H1 (cell line): ENCODE measurements at regions not wholly inside any gene's neighbourhood (a gene's known extent, or its start where the extent isn't known, plus 50 kb on each side); places are given as distances from the start of the nearest gene placed in this dataset.

Source experiments
- CTCF ChIA-PET: fragments of 300-600 bp; sonication (Branson Sonifier 250); formaldehyde crosslinking; loops from one replicate; lab custom pipeline; 2021; ENCODE audit not compliant: partially characterized antibody; lab: Charles Lee
- POLR2A ChIA-PET: fragments of 300-600 bp; sonication (Branson Sonifier 250); formaldehyde crosslinking; loops from one replicate; lab custom pipeline; 2021; ENCODE audit warnings: inconsistent platforms; ENCODE audit not compliant: partially characterized antibody; lab: Charles Lee
- DNase-seq, 2 experiments: peaks; one replicate each; pipeline versions ENCODE4 v3.0.0 to v3.0.0-alpha.2; 2010 to 2022; ENCODE audit warnings: low spot score in 2 of 2, low read depth in 1 of 2, mixed read lengths in 1 of 2
- FAIRE-seq: peaks from 2 replicates; lab custom pipeline; 2011; peaks lifted over from hg19 to GRCh38; lab: Jason Lieb, UNC
- H2AFZ ChIP-seq: 2 replicates; pipeline ENCODE4 v1.8.1; 2012; ENCODE audit warnings: low read length, inconsistent platforms
- H2AK5ac ChIP-seq: 2 replicates; pipeline ENCODE4 v1.6.1; 2013; ENCODE audit warnings: low read depth, low read length
- H2BK120ac ChIP-seq: replicated peaks from 2 replicates; pipeline ENCODE3; 2013; ENCODE audit warnings: low read depth, low read length, inconsistent platforms
- H2BK12ac ChIP-seq: 2 replicates; pipeline ENCODE4 v1.6.1; 2013; ENCODE audit warnings: low read depth, low read length
- H2BK15ac ChIP-seq: 2 replicates; pipeline ENCODE4 v1.6.1; 2013; ENCODE audit warnings: low read length
- H2BK20ac ChIP-seq: 2 replicates; pipeline ENCODE4 v1.6.1; 2013; ENCODE audit warnings: low read length
- H2BK5ac ChIP-seq: 2 replicates; pipeline ENCODE4 v1.6.1; 2013; ENCODE audit warnings: low read depth, low read length
- H3K14ac ChIP-seq: 2 replicates; pipeline ENCODE4 v1.6.1; 2013; ENCODE audit warnings: inconsistent platforms; ENCODE audit not compliant: insufficient read length
- H3K18ac ChIP-seq: 2 replicates; pipeline ENCODE4 v1.6.1; 2013; ENCODE audit warnings: low read length; ENCODE audit errors: extremely low read depth
- H3K23ac ChIP-seq: 2 replicates; pipeline ENCODE4 v1.6.1; 2013; ENCODE audit warnings: inconsistent platforms; ENCODE audit not compliant: insufficient read length
- H3K23me2 ChIP-seq: 2 replicates; pipeline ENCODE4 v1.6.1; 2013; ENCODE audit warnings: low read depth, low read length
- H3K27ac ChIP-seq: 2 replicates; pipeline ENCODE4 v1.6.1; 2011; ENCODE audit warnings: low read depth, low read length, inconsistent platforms
- H3K27me3 ChIP-seq, 4 experiments: replicated peaks in 1 of 4; 1 replicate in 1 of 4; 2 replicates in 3 of 4; pipeline versions ENCODE4 v1.6.1 to v1.8.1; 2011 to 2013; ENCODE audit warnings: low read length in 3 of 4, mild to moderate bottlenecking in 3 of 4, inconsistent platforms in 2 of 4, mixed read lengths in 2 of 4, moderate library complexity in 1 of 4; ENCODE audit not compliant: control insufficient read depth in 3 of 4, insufficient read depth in 3 of 4; ENCODE audit errors: extremely low read depth in 1 of 4
- H3K36me3 ChIP-seq, 4 experiments: 2 replicates each; pipeline versions ENCODE4 v1.6.1 to v1.8.1; 2011 to 2013; ENCODE audit warnings: mild to moderate bottlenecking in 4 of 4, low read length in 3 of 4, moderate library complexity in 2 of 4, control low read depth in 1 of 4, inconsistent platforms in 1 of 4; ENCODE audit not compliant: insufficient read depth in 4 of 4, control insufficient read depth in 2 of 4
- H3K4ac ChIP-seq: replicated peaks from 2 replicates; pipeline ENCODE3; 2013; ENCODE audit warnings: low read length, low read depth, mixed read lengths, inconsistent platforms; ENCODE audit not compliant: insufficient read length
- H3K4me1 ChIP-seq, 4 experiments: replicated peaks in 1 of 4; 1 replicate in 1 of 4; 2 replicates in 3 of 4; pipeline versions ENCODE4 v1.6.1 to v1.8.1; 2011 to 2013; ENCODE audit warnings: low read length in 3 of 4, inconsistent platforms in 2 of 4, mixed read lengths in 1 of 4; ENCODE audit not compliant: insufficient read depth in 4 of 4, control insufficient read depth in 3 of 4
- H3K4me2 ChIP-seq, 2 experiments: 2 replicates each; pipeline versions ENCODE4 v1.6.1 to v1.8.1; 2011 to 2013; ENCODE audit warnings: low read depth in 2 of 2, low read length in 2 of 2, control low read depth in 1 of 2, inconsistent platforms in 1 of 2, mild to moderate bottlenecking in 1 of 2; ENCODE audit not compliant: insufficient read depth in 1 of 2
- H3K4me3 ChIP-seq, 4 experiments: fragments of 200-600, 300-600 bp in 1 of 4; sonication (generic), shearing (Covaris generic), sonication (Bioruptor Twin) in 1 of 4; 2 replicates each; pipeline versions ENCODE4 v1.5.1 to v1.8.1; 2011 to 2016; ENCODE audit warnings: low read length in 4 of 4, low read depth in 3 of 4, control low read depth in 2 of 4, inconsistent platforms in 2 of 4, mild to moderate bottlenecking in 2 of 4, mixed read lengths in 1 of 4, moderate library complexity in 1 of 4; ENCODE audit not compliant: insufficient read depth in 2 of 4; ENCODE audit errors: extremely low read depth in 1 of 4
- H3K56ac ChIP-seq: replicated peaks from 2 replicates; pipeline ENCODE3; 2013; ENCODE audit warnings: low read depth, mild to moderate bottlenecking, mixed read lengths, low read length, inconsistent platforms; ENCODE audit not compliant: insufficient read length
- H3K79me1 ChIP-seq: 2 replicates; pipeline ENCODE4 v1.6.1; 2013; ENCODE audit warnings: low read depth, low read length, control low read depth
- H3K79me2 ChIP-seq, 2 experiments: 2 replicates each; pipeline versions ENCODE4 v1.6.1 to v1.8.1; 2012 to 2013; ENCODE audit warnings: low read length in 2 of 2, mild to moderate bottlenecking in 2 of 2, inconsistent platforms in 1 of 2; ENCODE audit not compliant: insufficient read depth in 2 of 2, control insufficient read depth in 1 of 2
- H3K9ac ChIP-seq, 4 experiments: replicated peaks in 1 of 4; 1 replicate in 1 of 4; 2 replicates in 3 of 4; pipeline versions ENCODE4 v1.6.1 to v1.8.1; 2011 to 2013; ENCODE audit warnings: low read depth in 3 of 4, low read length in 3 of 4, control low read depth in 2 of 4, mild to moderate bottlenecking in 2 of 4, moderate library complexity in 2 of 4, inconsistent platforms in 1 of 4; ENCODE audit errors: extremely low read depth in 1 of 4
- H3K9me3 ChIP-seq, 2 experiments: 2 replicates each; pipeline versions ENCODE4 v1.6.1 to v1.8.1; 2012 to 2013; ENCODE audit warnings: mild to moderate bottlenecking in 2 of 2, moderate library complexity in 2 of 2, control low read depth in 1 of 2, inconsistent platforms in 1 of 2, low read depth in 1 of 2, low read length in 1 of 2, mixed read lengths in 1 of 2; ENCODE audit not compliant: insufficient read depth in 2 of 2
- H4K20me1 ChIP-seq, 2 experiments: replicated peaks in 1 of 2; 2 replicates each; pipeline versions ENCODE3 to v1.8.1; 2011 to 2013; ENCODE audit warnings: inconsistent platforms in 2 of 2, low read length in 2 of 2, mild to moderate bottlenecking in 1 of 2; ENCODE audit not compliant: insufficient read depth in 2 of 2, control insufficient read depth in 1 of 2
- H4K5ac ChIP-seq: 2 replicates; pipeline ENCODE4 v1.6.1; 2013; ENCODE audit warnings: low read length, low read depth, mixed read lengths, inconsistent platforms; ENCODE audit not compliant: insufficient read length
- H4K8ac ChIP-seq: 2 replicates; pipeline ENCODE4 v1.8.0; 2013; ENCODE audit warnings: mild to moderate bottlenecking, moderate library complexity, low read length, inconsistent platforms; ENCODE audit not compliant: insufficient read depth; ENCODE audit errors: extremely low read depth
- H4K91ac ChIP-seq: replicated peaks from 2 replicates; pipeline ENCODE3; 2013; ENCODE audit warnings: low read length, mixed read lengths, inconsistent platforms; ENCODE audit not compliant: insufficient read length
- GABPA ChIP-seq: IDR thresholded peaks from 2 replicates; pipeline ENCODE4 v1.6.1; 2011; ENCODE audit warnings: mild to moderate bottlenecking, low read length, moderate library complexity, borderline replicate concordance; ENCODE audit not compliant: insufficient read depth
- KDM5A ChIP-seq: fragments of 200-600 bp; IDR thresholded peaks from 2 replicates; pipeline ENCODE4 v1.7.1; 2012; ENCODE audit warnings: mild to moderate bottlenecking, low read length, inconsistent platforms, mixed read lengths
- POLR2A ChIP-seq, 2 experiments: IDR thresholded peaks; 1 replicate in 1 of 2; 2 replicates in 1 of 2; pipeline ENCODE4 v1.6.1; 2011; ENCODE audit warnings: low read depth in 2 of 2, low read length in 2 of 2, mild to moderate bottlenecking in 2 of 2; ENCODE audit errors: control extremely low read depth in 1 of 2
- TAF7 ChIP-seq: optimal IDR thresholded peaks from 2 replicates; pipeline ENCODE3; 2011; ENCODE audit warnings: low read depth, mild to moderate bottlenecking, inconsistent platforms, low read length, moderate library complexity, borderline replicate concordance
- ZNF274 ChIP-seq: IDR thresholded peaks from 2 replicates; pipeline ENCODE4 v1.7.0; 2012; ENCODE audit warnings: low read length, borderline replicate concordance; ENCODE audit errors: extremely low read depth
- WGBS, 2 experiments: shearing (Covaris generic) in 1 of 2; methylation state at CpG; one replicate each; pipeline versions ENCODE4 v1.1.6 to v1.1.7; 2013 to 2015; ENCODE audit warnings: low lambda C conversion rate in 2 of 2, mixed read lengths in 2 of 2, inconsistent platforms in 1 of 2, low coverage in 1 of 2, missing lambda C conversion rate in 1 of 2; ENCODE audit not compliant: insufficient replicate concordance in 2 of 2, insufficient coverage in 1 of 2, insufficient read length in 1 of 2; ENCODE audit errors: extremely low coverage in 1 of 2, missing lambda C conversion rate in 1 of 2; 5-methylcytosine and 5-hydroxymethylcytosine counted together
- TF ChIP-seq, protein P1 (sequence below): IDR thresholded peaks from 2 replicates; pipeline ENCODE4 v1.6.1; 2011; ENCODE audit warnings: low read depth, mild to moderate bottlenecking, low read length; ENCODE audit not compliant: insufficient read depth

DNA sequence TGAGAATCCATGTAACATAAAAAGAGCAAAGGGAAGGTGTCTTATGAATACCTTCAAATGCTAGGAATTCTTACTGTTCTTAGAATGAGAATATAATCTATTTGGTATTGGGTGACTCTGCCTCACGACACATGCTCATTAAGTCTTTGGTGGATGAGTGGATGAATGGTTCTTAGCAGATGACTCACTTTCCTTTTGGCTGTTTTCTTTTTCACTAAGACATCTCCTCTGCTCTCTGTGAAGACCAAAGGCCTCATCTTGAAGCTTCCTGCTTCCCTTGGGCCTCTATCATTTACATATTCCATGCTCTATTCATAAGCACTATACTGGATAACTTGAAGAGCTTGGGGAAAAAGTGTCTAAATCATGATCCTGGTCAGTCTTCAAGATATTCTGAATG, 468.1 kb downstream of the SPATA31D1 start:
- Histone ChIP-seq H2AFZ (no peak overlapping the region), H3K4me3 (no peak overlapping the region), H3K4me1 (no peaks in the 10 kb centered on the region; a peak in 1 of 7 replicates), H3K79me1 (no peaks in the 10 kb centered on the region; the same call in 1 of the 2 replicates), H4K8ac (no peak overlapping the region), H2BK5ac (no peak overlapping the region), H3K9ac (no peak overlapping the region), H4K91ac (no peak overlapping the region), H3K9me3 (no peaks in the 10 kb centered on the region; a peak in 1 of 4 replicates), H2BK120ac (no peak overlapping the region), H3K4me2 (no peak overlapping the region), H3K18ac (no peak overlapping the region), H2AK5ac (no peak overlapping the region), H3K14ac (no peak overlapping the region), H3K27ac (no peak overlapping the region), H3K56ac (no peak overlapping the region), H3K23me2 (no peaks in the 10 kb centered on the region), H2BK15ac (no peak overlapping the region), H3K36me3 (no peaks in the 10 kb centered on the region), H4K20me1 (no peaks in the 10 kb centered on the region), H3K23ac (no peak overlapping the region), H2BK20ac (no peak overlapping the region), H4K5ac (no peak overlapping the region), H2BK12ac (no peak overlapping the region), H3K27me3 (no peaks in the 10 kb centered on the region), H3K79me2 (no peaks in the 10 kb centered on the region), H3K4ac (no peak overlapping the region)
- 88% methylated on average over 1 of the region's 1 CpG; no CpG with 5 or more reads in 1 of the 2 experiments for WGBS, 2 experiments
- FAIRE-seq: no peak
- ChIA-PET CTCF (interaction anchor here (0.9 kb wide), 1 partner anchor 62 kb away, joined by 3 read pairs; no protein-coding TSS in a partner anchor), POLR2A (no interaction called here)
- DNase-seq: no peak
- TF ChIP-seq KDM5A: no peak
- TF ChIP-seq TAF7: no peak
- no peak for TF ChIP-seq GABPA
- TF ChIP-seq, protein P1, sequence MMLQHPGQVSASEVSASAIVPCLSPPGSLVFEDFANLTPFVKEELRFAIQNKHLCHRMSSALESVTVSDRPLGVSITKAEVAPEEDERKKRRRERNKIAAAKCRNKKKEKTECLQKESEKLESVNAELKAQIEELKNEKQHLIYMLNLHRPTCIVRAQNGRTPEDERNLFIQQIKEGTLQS: no peak
- TF ChIP-seq POLR2A (IDR thresholded peaks at IDR 0.05; ENCODE audit: control extremely low read depth in 1 of 2, low read depth in 2 of 2, low read length in 2 of 2): no peak
- no peak for TF ChIP-seq ZNF274
